A673 (cell line): ENCODE measurements at regions not wholly inside any gene's neighbourhood (a gene's known extent, or its start where the extent isn't known, plus 50 kb on each side); places are given as distances from the start of the nearest gene placed in this dataset.

Source experiments
- CTCF ChIP-seq: fragments of 300-800, 200-600 bp; sonication (generic); conservative IDR thresholded peaks from 2 replicates; pipeline ENCODE4 v1.5.1; 2017; ENCODE audit warnings: low read depth, mild to moderate bottlenecking, antibody characterized with exemption, low read length, moderate library complexity, mixed read lengths
- EZH2 ChIP-seq: fragments of 200-600 bp; sonication (generic); IDR thresholded peaks from 2 replicates; pipeline ENCODE4 v1.6.1; 2017; ENCODE audit warnings: borderline replicate concordance, low read depth, mild to moderate bottlenecking, mixed read lengths, antibody characterized with exemption, low read length; ENCODE audit not compliant: poor library complexity, severe bottlenecking

DNA sequence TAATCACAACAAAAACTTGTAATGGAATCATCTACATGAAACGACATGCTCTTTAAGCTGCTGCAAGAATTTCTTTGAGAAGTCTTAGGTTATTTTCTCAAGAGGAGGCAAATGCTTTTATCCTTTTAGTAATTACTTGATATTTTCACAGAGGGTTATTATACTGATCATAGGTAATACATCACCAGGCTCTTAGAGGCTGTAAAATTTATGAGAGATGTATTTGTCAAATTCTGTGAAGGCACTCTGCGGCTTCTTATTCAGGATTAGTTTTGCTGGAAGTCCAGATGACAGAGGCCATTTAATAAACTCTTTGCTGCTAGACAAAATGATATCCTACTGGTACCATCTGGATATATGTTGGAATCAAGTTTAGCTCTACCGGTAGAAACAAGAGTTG lies 624.3 kb upstream of the BRINP3 start:
- TF ChIP-seq CTCF = no peak
- TF ChIP-seq EZH2 = no peak
